HCT116 (cell line): ENCODE measurements at regions not wholly inside any gene's neighbourhood (a gene's known extent, or its start where the extent isn't known, plus 50 kb on each side); places are given as distances from the start of the nearest gene placed in this dataset.

Experiments used
- CEBPB ChIP-seq: IDR thresholded peaks from 2 replicates; pipeline ENCODE4 v1.6.1; 2012; ENCODE audit warnings: low read depth
- ELF1 ChIP-seq: IDR thresholded peaks from 2 replicates; pipeline ENCODE4 v1.6.1; 2012; ENCODE audit warnings: low read depth, borderline replicate concordance
- EZH2phosphoT487 ChIP-seq: fragments of 200-600 bp; IDR thresholded peaks from 2 replicates; pipeline ENCODE4 v1.6.1; 2018; ENCODE audit warnings: antibody characterized with exemption, borderline replicate concordance
- JUND ChIP-seq: IDR thresholded peaks from 2 replicates; pipeline ENCODE4 v1.6.1; 2012
- POLR2A ChIP-seq: IDR thresholded peaks from 2 replicates; pipeline ENCODE4 v1.7.0; 2011; ENCODE audit warnings: borderline replicate concordance; ENCODE audit not compliant: insufficient read depth, insufficient read length; ENCODE audit errors: extremely low read depth
- POLR2AphosphoS5 ChIP-seq: IDR thresholded peaks from 2 replicates; pipeline ENCODE4 v1.6.1; 2011; ENCODE audit warnings: mild to moderate bottlenecking, low read depth, low read length, moderate library complexity
- RAD21 ChIP-seq: IDR thresholded peaks from 2 replicates; pipeline ENCODE4 v1.6.1; 2012; ENCODE audit warnings: low read depth, mild to moderate bottlenecking
- SP1 ChIP-seq: IDR thresholded peaks from 2 replicates; pipeline ENCODE4 v1.6.1; 2012; ENCODE audit warnings: low read depth
- SRF ChIP-seq: IDR thresholded peaks from 2 replicates; pipeline ENCODE4 v1.6.1; 2012; ENCODE audit warnings: low read depth
- YY1 ChIP-seq: IDR thresholded peaks from 2 replicates; pipeline ENCODE4 v1.6.1; 2011; ENCODE audit warnings: low read length, low read depth, moderate library complexity, mild to moderate bottlenecking; ENCODE audit not compliant: insufficient replicate concordance; ENCODE audit errors: extremely low read depth
- ZFX ChIP-seq: fragments of 450-650 bp; IDR thresholded peaks from 2 replicates; pipeline ENCODE4 v1.6.1; 2017
- TF ChIP-seq, protein P1 (sequence below): IDR thresholded peaks from 2 replicates; pipeline ENCODE4 v1.6.1; 2012; ENCODE audit warnings: low read depth
- TF ChIP-seq, protein P2 (sequence below), 3 experiments: fragments of 200-600 bp in 1 of 3; sonication (generic) in 1 of 3; IDR thresholded peaks in 2 of 3; conservative IDR thresholded peaks in 1 of 3; 2 replicates each; pipeline ENCODE4 v1.5.1; 2012 to 2017; ENCODE audit warnings: low read depth in 2 of 3, low read length in 2 of 3, antibody characterized with exemption in 1 of 3, borderline replicate concordance in 1 of 3, control low read depth in 1 of 3, mild to moderate bottlenecking in 1 of 3, mixed read lengths in 1 of 3, mixed run types in 1 of 3, moderate library complexity in 1 of 3; ENCODE audit not compliant: insufficient read depth in 1 of 3
- TF ChIP-seq, protein P3 (sequence below): IDR thresholded peaks from 2 replicates; pipeline ENCODE4 v1.6.1; 2012

DNA sequence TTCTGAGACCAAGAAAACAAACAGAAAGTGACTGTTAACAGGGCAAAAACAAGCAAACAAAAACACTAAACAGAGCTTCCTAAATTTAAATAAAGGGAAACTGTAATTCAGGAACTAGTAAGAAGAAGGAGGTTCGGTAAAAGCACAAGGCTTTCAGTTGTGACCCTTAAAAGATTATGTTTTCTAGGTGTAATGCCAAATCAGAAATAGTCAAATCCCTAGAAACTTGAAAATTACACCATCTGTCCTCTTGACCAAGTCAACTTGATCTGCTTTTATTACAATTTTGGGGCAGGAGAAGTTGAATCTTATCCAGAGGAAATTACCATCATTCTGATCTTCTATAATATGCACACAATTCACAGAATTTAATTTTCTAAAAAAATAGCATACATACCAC, 754.0 kb upstream of the ADGRL4 start:
- no peak for TF ChIP-seq POLR2A
- TF ChIP-seq, protein P1, sequence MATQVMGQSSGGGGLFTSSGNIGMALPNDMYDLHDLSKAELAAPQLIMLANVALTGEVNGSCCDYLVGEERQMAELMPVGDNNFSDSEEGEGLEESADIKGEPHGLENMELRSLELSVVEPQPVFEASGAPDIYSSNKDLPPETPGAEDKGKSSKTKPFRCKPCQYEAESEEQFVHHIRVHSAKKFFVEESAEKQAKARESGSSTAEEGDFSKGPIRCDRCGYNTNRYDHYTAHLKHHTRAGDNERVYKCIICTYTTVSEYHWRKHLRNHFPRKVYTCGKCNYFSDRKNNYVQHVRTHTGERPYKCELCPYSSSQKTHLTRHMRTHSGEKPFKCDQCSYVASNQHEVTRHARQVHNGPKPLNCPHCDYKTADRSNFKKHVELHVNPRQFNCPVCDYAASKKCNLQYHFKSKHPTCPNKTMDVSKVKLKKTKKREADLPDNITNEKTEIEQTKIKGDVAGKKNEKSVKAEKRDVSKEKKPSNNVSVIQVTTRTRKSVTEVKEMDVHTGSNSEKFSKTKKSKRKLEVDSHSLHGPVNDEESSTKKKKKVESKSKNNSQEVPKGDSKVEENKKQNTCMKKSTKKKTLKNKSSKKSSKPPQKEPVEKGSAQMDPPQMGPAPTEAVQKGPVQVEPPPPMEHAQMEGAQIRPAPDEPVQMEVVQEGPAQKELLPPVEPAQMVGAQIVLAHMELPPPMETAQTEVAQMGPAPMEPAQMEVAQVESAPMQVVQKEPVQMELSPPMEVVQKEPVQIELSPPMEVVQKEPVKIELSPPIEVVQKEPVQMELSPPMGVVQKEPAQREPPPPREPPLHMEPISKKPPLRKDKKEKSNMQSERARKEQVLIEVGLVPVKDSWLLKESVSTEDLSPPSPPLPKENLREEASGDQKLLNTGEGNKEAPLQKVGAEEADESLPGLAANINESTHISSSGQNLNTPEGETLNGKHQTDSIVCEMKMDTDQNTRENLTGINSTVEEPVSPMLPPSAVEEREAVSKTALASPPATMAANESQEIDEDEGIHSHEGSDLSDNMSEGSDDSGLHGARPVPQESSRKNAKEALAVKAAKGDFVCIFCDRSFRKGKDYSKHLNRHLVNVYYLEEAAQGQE: no peak
- no peak for TF ChIP-seq SRF
- TF ChIP-seq, protein P2, sequence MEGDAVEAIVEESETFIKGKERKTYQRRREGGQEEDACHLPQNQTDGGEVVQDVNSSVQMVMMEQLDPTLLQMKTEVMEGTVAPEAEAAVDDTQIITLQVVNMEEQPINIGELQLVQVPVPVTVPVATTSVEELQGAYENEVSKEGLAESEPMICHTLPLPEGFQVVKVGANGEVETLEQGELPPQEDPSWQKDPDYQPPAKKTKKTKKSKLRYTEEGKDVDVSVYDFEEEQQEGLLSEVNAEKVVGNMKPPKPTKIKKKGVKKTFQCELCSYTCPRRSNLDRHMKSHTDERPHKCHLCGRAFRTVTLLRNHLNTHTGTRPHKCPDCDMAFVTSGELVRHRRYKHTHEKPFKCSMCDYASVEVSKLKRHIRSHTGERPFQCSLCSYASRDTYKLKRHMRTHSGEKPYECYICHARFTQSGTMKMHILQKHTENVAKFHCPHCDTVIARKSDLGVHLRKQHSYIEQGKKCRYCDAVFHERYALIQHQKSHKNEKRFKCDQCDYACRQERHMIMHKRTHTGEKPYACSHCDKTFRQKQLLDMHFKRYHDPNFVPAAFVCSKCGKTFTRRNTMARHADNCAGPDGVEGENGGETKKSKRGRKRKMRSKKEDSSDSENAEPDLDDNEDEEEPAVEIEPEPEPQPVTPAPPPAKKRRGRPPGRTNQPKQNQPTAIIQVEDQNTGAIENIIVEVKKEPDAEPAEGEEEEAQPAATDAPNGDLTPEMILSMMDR (IDR thresholded peaks at IDR 0.05 in 2 of 3, conservative IDR thresholded peaks at IDR 0.05 in 1 of 3; ENCODE audit: borderline replicate concordance in 1 of 3, insufficient read depth in 1 of 3, low read depth in 2 of 3, low read length in 2 of 3): no peak
- no peak for TF ChIP-seq RAD21
- no peak for TF ChIP-seq SP1
- TF ChIP-seq CEBPB: no peak
- TF ChIP-seq JUND: no peak
- no peak for TF ChIP-seq YY1
- TF ChIP-seq ELF1: no peak
- TF ChIP-seq, protein P3, sequence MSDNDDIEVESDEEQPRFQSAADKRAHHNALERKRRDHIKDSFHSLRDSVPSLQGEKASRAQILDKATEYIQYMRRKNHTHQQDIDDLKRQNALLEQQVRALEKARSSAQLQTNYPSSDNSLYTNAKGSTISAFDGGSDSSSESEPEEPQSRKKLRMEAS: no peak
- no peak for TF ChIP-seq EZH2phosphoT487
- TF ChIP-seq POLR2AphosphoS5: no peak
- no peak for TF ChIP-seq ZFX
